B cell (primary cell): ENCODE measurements at regions not wholly inside any gene's neighbourhood (a gene's known extent, or its start where the extent isn't known, plus 50 kb on each side); places are given as distances from the start of the nearest gene placed in this dataset.

Experiments used
- ATAC-seq: fragments of 200-7000 bp; cut with Tn5 transposase; one replicate; pipeline ENCODE4 v1.10.0; 2021; ENCODE audit warnings: low read depth, mild to moderate bottlenecking, moderate number of reproducible peaks, moderate library complexity
- CTCF ChIA-PET: fragments of 350-600 bp; sonication (Branson Sonifier 250); formaldehyde crosslinking; loops from one replicate; lab custom pipeline; 2021; ENCODE audit warnings: antibody characterized with exemption, inconsistent platforms; lab: Charles Lee
- POLR2A ChIA-PET: fragments of 350-600 bp; sonication (Branson Sonifier 250); formaldehyde crosslinking; loops from one replicate; lab custom pipeline; 2021; ENCODE audit warnings: antibody characterized with exemption; lab: Charles Lee
- DNase-seq: peaks from one replicate; pipeline ENCODE4 v3.0.0; 2013
- H2AFZ ChIP-seq: 2 replicates; pipeline ENCODE4 v1.6.1; 2012; ENCODE audit warnings: mild to moderate bottlenecking, low read depth, low read length; ENCODE audit not compliant: insufficient read depth, poor library complexity, severe bottlenecking
- H3K27ac ChIP-seq, 2 donors: 1 replicate in 1 of 2; 2 replicates in 1 of 2; pipeline ENCODE4 v1.5.1; 2012 to 2013; ENCODE audit warnings: low read length in 2 of 2, mild to moderate bottlenecking in 2 of 2, moderate library complexity in 1 of 2
- H3K27me3 ChIP-seq, 4 experiments: fragments of 200-600 bp in 1 of 4; sonication (generic) in 1 of 4; replicated peaks in 1 of 4; 1 replicate in 2 of 4; 2 replicates in 2 of 4; pipeline versions ENCODE4 v1.6.1 to v1.7.0; 2013 to 2016; ENCODE audit warnings: low read length in 3 of 4, mild to moderate bottlenecking in 2 of 4, mixed read lengths in 1 of 4, moderate library complexity in 1 of 4; ENCODE audit not compliant: insufficient read depth in 4 of 4, control insufficient read depth in 3 of 4; ENCODE audit errors: control extremely low read depth in 1 of 4
- H3K36me3 ChIP-seq, 2 experiments: replicated peaks in 1 of 2; 1 replicate in 1 of 2; 2 replicates in 1 of 2; pipeline versions ENCODE4 v1.6.1 to v1.7.1; 2013; ENCODE audit warnings: low read length in 1 of 2; ENCODE audit not compliant: insufficient read depth in 2 of 2, control insufficient read depth in 1 of 2; ENCODE audit errors: control extremely low read depth in 1 of 2, extremely low read depth in 1 of 2
- H3K4me1 ChIP-seq, 2 donors: fragments of 200-600 bp in 1 of 2; sonication (generic) in 1 of 2; 1 replicate in 1 of 2; 2 replicates in 1 of 2; pipeline versions ENCODE4 v1.5.1 to v1.6.1; 2013 to 2017; ENCODE audit warnings: low read length in 2 of 2; ENCODE audit not compliant: control insufficient read depth in 2 of 2, insufficient read depth in 2 of 2
- H3K4me2 ChIP-seq: replicated peaks from 2 replicates; pipeline ENCODE3; 2012; ENCODE audit warnings: mild to moderate bottlenecking, low read depth, low read length; ENCODE audit not compliant: poor library complexity, severe bottlenecking
- H3K4me3 ChIP-seq, 5 experiments: fragments of 200-600 bp in 1 of 5; sonication (generic) in 1 of 5; 1 replicate in 3 of 5; 2 replicates in 2 of 5; pipeline versions ENCODE4 v1.5.1 to v1.7.0; 2011 to 2016; ENCODE audit warnings: low read length in 4 of 5, mild to moderate bottlenecking in 4 of 5, low read depth in 2 of 5, control low read depth in 1 of 5, moderate library complexity in 1 of 5; ENCODE audit not compliant: insufficient read depth in 1 of 5; ENCODE audit errors: control extremely low read depth in 1 of 5, extremely low read depth in 1 of 5
- H3K79me2 ChIP-seq: fragments of 200-600 bp; sonication (generic); one replicate; pipeline ENCODE4 v1.6.0; 2016; ENCODE audit warnings: low read length; ENCODE audit not compliant: control insufficient read depth, insufficient read depth
- H3K9ac ChIP-seq: fragments of 200-600 bp; sonication (generic); 2 replicates; pipeline ENCODE4 v1.6.1; 2017; ENCODE audit warnings: mild to moderate bottlenecking, low read length, moderate library complexity
- H3K9me3 ChIP-seq, 3 donors: one replicate each; pipeline versions ENCODE4 v1.6.1 to v1.7.1; 2013; ENCODE audit warnings: low read length in 2 of 3; ENCODE audit not compliant: control insufficient read depth in 2 of 3, insufficient read depth in 1 of 3; ENCODE audit errors: control extremely low read depth in 1 of 3
- H4K20me1 ChIP-seq: 2 replicates; pipeline ENCODE4 v1.6.0; 2012; ENCODE audit warnings: mild to moderate bottlenecking, low read length; ENCODE audit not compliant: insufficient read depth, control insufficient read depth, poor library complexity, severe bottlenecking
- H3K27ac Mint-ChIP-seq: one replicate; pipeline ENCODE4 v1.8.0; 2021; ENCODE audit warnings: mixed read lengths
- H3K27me3 Mint-ChIP-seq: one replicate; pipeline ENCODE4 v1.8.0; 2021; ENCODE audit warnings: mixed read lengths
- H3K4me1 Mint-ChIP-seq: one replicate; pipeline ENCODE4 v1.8.0; 2021; ENCODE audit warnings: mixed read lengths
- H3K4me3 Mint-ChIP-seq: one replicate; pipeline ENCODE4 v1.8.0; 2021; ENCODE audit warnings: mixed read lengths
- H3K9me3 Mint-ChIP-seq: one replicate; pipeline ENCODE4 v1.8.0; 2022; ENCODE audit warnings: mixed read lengths; ENCODE audit not compliant: insufficient read depth
- CTCF ChIP-seq: fragments of 200-600 bp; IDR thresholded peaks from one replicate; pipeline ENCODE4 v1.8.0; 2022; ENCODE audit warnings: antibody characterized with exemption, mild to moderate bottlenecking
- EZH2 ChIP-seq: IDR thresholded peaks from 2 replicates; pipeline ENCODE4 v1.6.1; 2012; ENCODE audit warnings: borderline replicate concordance, low read depth, mild to moderate bottlenecking, moderate library complexity, low read length; ENCODE audit not compliant: insufficient read depth, poor library complexity, severe bottlenecking
- WGBS: methylation state at CpG from one replicate; pipeline ENCODE4 v1.1.5; 2013; ENCODE audit warnings: missing lambda C conversion rate; ENCODE audit not compliant: insufficient coverage; 5-methylcytosine and 5-hydroxymethylcytosine counted together
- intact Hi-C: fragments of 100-400 bp; cut with micrococcal nuclease; formaldehyde crosslinking; loops from one replicate; pipeline ENCODE4 v1.10.0; 2022

GRCh38 chr4:28350485-28350884 is 1489.8 kb downstream of the STIM2 start:
- no peaks in the 10 kb centered on the region for H4K20me1 ChIP-seq
- no peak overlapping the region for H2AFZ ChIP-seq
- no peak overlapping the region for H3K4me2 ChIP-seq
- ATAC-seq = no peak
- CTCF ChIA-PET = no interaction called here
- no peak overlapping the region for H3K4me3 Mint-ChIP-seq
- H3K9me3 ChIP-seq = peaks cover 0 to 3% (median 0%) of the 10 kb centered on the region in 3 donors
- no peak overlapping the region for H3K27ac Mint-ChIP-seq
- no peak overlapping the region for H3K9ac ChIP-seq
- intact Hi-C loops = no loop called here
- POLR2A ChIA-PET = no interaction called here
- no peaks in the 10 kb centered on the region for H3K4me1 Mint-ChIP-seq
- H3K27ac ChIP-seq = no peak overlapping the region
- no peaks in the 10 kb centered on the region for H3K27me3 ChIP-seq
- H3K4me3 ChIP-seq = no peak overlapping the region
- H3K79me2 ChIP-seq = no peaks in the 10 kb centered on the region
- TF ChIP-seq EZH2 (no peak), CTCF (no peak)
- H3K9me3 Mint-ChIP-seq = no peaks in the 10 kb centered on the region
- H3K27me3 Mint-ChIP-seq = no peaks in the 10 kb centered on the region
- H3K4me1 ChIP-seq = no peaks in the 10 kb centered on the region
- no peaks in the 10 kb centered on the region for H3K36me3 ChIP-seq
- DNase-seq = no peak

GRCh38 chr4:28351102-28351501 is 1490.5 kb downstream of the STIM2 start:
- H3K36me3 ChIP-seq = no peaks in the 10 kb centered on the region
- no peaks in the 10 kb centered on the region for H3K79me2 ChIP-seq
- WGBS = no CpG with 5 or more reads among the region's 1 CpG
- ATAC-seq = no peak
- Mint-ChIP-seq H3K9me3 (no peaks in the 10 kb centered on the region), H3K4me1 (no peaks in the 10 kb centered on the region), H3K27me3 (no peaks in the 10 kb centered on the region), H3K27ac (no peak overlapping the region), H3K4me3 (no peak overlapping the region)
- intact Hi-C loops = no loop called here
- CTCF ChIA-PET = no interaction called here
- no peak for DNase-seq
- no peaks in the 10 kb centered on the region for H4K20me1 ChIP-seq
- H3K9ac ChIP-seq = no peak overlapping the region
- H3K9me3 ChIP-seq = peaks cover 0 to 3% (median 0%) of the 10 kb centered on the region in 3 donors
- no peak overlapping the region for H3K27ac ChIP-seq
- H3K4me2 ChIP-seq = no peak overlapping the region
- no peaks in the 10 kb centered on the region for H3K4me1 ChIP-seq
- no peak overlapping the region for H3K4me3 ChIP-seq
- no peaks in the 10 kb centered on the region for H3K27me3 ChIP-seq
- no peak overlapping the region for H2AFZ ChIP-seq
- POLR2A ChIA-PET = no interaction called here
- no peak for TF ChIP-seq CTCF
- no peak for TF ChIP-seq EZH2
